Neuronal stem cell (in vitro differentiated cells): ENCODE measurements at regions not wholly inside any gene's neighbourhood (a gene's known extent, or its start where the extent isn't known, plus 50 kb on each side); places are given as distances from the start of the nearest gene placed in this dataset. TPM values are rescaled to one million over a fixed set of nuclear protein-coding genes. Genes with fewer than 3 reads are reported as not detected.

Source experiments
- DNase-seq: peaks from one replicate; pipeline ENCODE4 v3.0.0-alpha.2; 2013; ENCODE audit warnings: low spot score
- H2AFZ ChIP-seq: one replicate; pipeline ENCODE4 v1.6.1; 2013; ENCODE audit warnings: mild to moderate bottlenecking, low read length, inconsistent platforms
- H2AK5ac ChIP-seq: 2 replicates; pipeline ENCODE4 v1.6.1; 2013; ENCODE audit warnings: low read depth, mild to moderate bottlenecking, inconsistent platforms, low read length, moderate library complexity, mixed read lengths
- H2BK120ac ChIP-seq: 2 replicates; pipeline ENCODE4 v1.6.1; 2013; ENCODE audit warnings: low read depth, mild to moderate bottlenecking, inconsistent platforms, low read length, moderate library complexity, mixed read lengths
- H2BK12ac ChIP-seq: one replicate; pipeline ENCODE4 v1.6.1; 2013; ENCODE audit warnings: low read length, inconsistent platforms
- H2BK15ac ChIP-seq: 2 replicates; pipeline ENCODE4 v1.6.1; 2013; ENCODE audit warnings: mild to moderate bottlenecking, low read length, inconsistent platforms, mixed read lengths
- H2BK5ac ChIP-seq: one replicate; pipeline ENCODE4 v1.6.1; 2013; ENCODE audit warnings: inconsistent platforms, mild to moderate bottlenecking, low read length, moderate library complexity
- H3K14ac ChIP-seq: one replicate; pipeline ENCODE4 v1.6.1; 2013; ENCODE audit warnings: low read length, inconsistent platforms
- H3K18ac ChIP-seq: 2 replicates; pipeline ENCODE4 v1.6.1; 2013; ENCODE audit warnings: low read length, inconsistent platforms
- H3K23ac ChIP-seq: 2 replicates; pipeline ENCODE4 v1.6.1; 2013; ENCODE audit warnings: low read depth, mild to moderate bottlenecking, mixed read lengths, low read length, inconsistent platforms; ENCODE audit not compliant: poor library complexity
- H3K27ac ChIP-seq: replicated peaks from 3 replicates; pipeline ENCODE4 v1.5.1; 2013; ENCODE audit warnings: low read length, inconsistent platforms
- H3K27me3 ChIP-seq, 3 experiments: 2 replicates each; pipeline ENCODE4 v1.6.1; 2013; ENCODE audit warnings: low read length in 3 of 3, mild to moderate bottlenecking in 2 of 3, inconsistent platforms in 1 of 3, low read depth in 1 of 3, mixed read lengths in 1 of 3, moderate library complexity in 1 of 3; ENCODE audit not compliant: control insufficient read depth in 3 of 3, insufficient read depth in 3 of 3
- H3K36me3 ChIP-seq, 2 donors: replicated peaks in 1 of 2; 2 replicates each; pipeline ENCODE4 v1.6.1; 2013; ENCODE audit warnings: low read length in 2 of 2; ENCODE audit not compliant: control insufficient read depth in 2 of 2, insufficient read depth in 2 of 2
- H3K4ac ChIP-seq: 2 replicates; pipeline ENCODE4 v1.6.1; 2013; ENCODE audit warnings: inconsistent platforms, mild to moderate bottlenecking, low read length, moderate library complexity
- H3K4me1 ChIP-seq, 2 donors: 1 replicate in 1 of 2; 2 replicates in 1 of 2; pipeline ENCODE4 v1.6.1; 2013; ENCODE audit warnings: low read length in 2 of 2, low read depth in 1 of 2; ENCODE audit not compliant: control insufficient read depth in 2 of 2, insufficient read depth in 1 of 2
- H3K4me2 ChIP-seq: one replicate; pipeline ENCODE4 v1.6.1; 2013; ENCODE audit warnings: mild to moderate bottlenecking, low read length, inconsistent platforms; ENCODE audit not compliant: insufficient read depth, poor library complexity, severe bottlenecking
- H3K4me3 ChIP-seq, 2 donors: 2 replicates each; pipeline ENCODE4 v1.5.1; 2013; ENCODE audit warnings: low read length in 2 of 2, mild to moderate bottlenecking in 2 of 2, inconsistent platforms in 1 of 2, moderate library complexity in 1 of 2
- H3K79me1 ChIP-seq: one replicate; pipeline ENCODE4 v1.6.1; 2013; ENCODE audit warnings: low read depth, mild to moderate bottlenecking, inconsistent platforms, low read length, moderate library complexity
- H3K9ac ChIP-seq: one replicate; pipeline ENCODE4 v1.6.1; 2013; ENCODE audit warnings: mild to moderate bottlenecking, low read depth, low read length, inconsistent platforms; ENCODE audit not compliant: poor library complexity
- H3K9me3 ChIP-seq, 2 donors: replicated peaks in 1 of 2; 2 replicates each; pipeline versions ENCODE3 to v1.6.1; 2013; ENCODE audit warnings: low read length in 2 of 2, mild to moderate bottlenecking in 2 of 2, inconsistent platforms in 1 of 2, low read depth in 1 of 2, mixed read lengths in 1 of 2, moderate library complexity in 1 of 2; ENCODE audit not compliant: control insufficient read depth in 2 of 2, insufficient read depth in 1 of 2
- H4K8ac ChIP-seq: one replicate; pipeline ENCODE4 v1.6.1; 2013; ENCODE audit warnings: low read depth, mild to moderate bottlenecking, inconsistent platforms, low read length, moderate library complexity
- H4K91ac ChIP-seq: one replicate; pipeline ENCODE4 v1.6.1; 2013; ENCODE audit warnings: low read length, low read depth, mild to moderate bottlenecking, inconsistent platforms; ENCODE audit not compliant: poor library complexity
- WGBS, 2 donors: extraction: QIAGEN DNeasy Blood & Tissue Kit; methylation state at CpG; one replicate each; pipeline ENCODE4 v1.1.7; 2013; ENCODE audit warnings: missing lambda C conversion rate in 2 of 2, mixed read lengths in 1 of 2; ENCODE audit not compliant: insufficient read length in 2 of 2, insufficient replicate concordance in 1 of 2; ENCODE audit errors: extremely low coverage in 2 of 2; 5-methylcytosine and 5-hydroxymethylcytosine counted together
- small RNA-seq: library from polyadenylated mRNA; stranded (forward); fragments of <200 nt; extraction: miRNeasy Mini kit (QIAGEN cat#:217004); gene quantifications from one replicate; pipeline ENCODE3, GENCODE V24; 2013; ENCODE audit not compliant: insufficient read depth

DNA sequence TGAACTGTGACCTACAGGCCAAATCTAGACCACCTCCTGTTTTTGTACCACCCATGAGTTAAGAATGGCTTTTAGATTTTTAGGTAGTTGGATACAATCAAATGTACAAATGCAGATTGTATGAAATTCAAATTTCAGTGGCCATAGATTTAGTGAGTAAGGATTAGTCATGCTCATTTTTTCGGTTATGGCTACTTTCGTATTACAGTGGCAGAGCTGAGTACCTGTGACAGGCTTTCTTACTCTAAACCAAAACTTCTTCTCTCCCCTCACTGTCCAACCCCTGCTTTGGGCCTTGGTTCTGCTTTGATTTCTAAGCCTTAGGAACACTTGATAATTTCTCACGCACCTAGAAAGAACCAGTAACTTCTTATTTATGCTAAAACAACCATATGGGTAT is 82.1 kb downstream of the CDC42EP3 start:
- Histone ChIP-seq H3K79me1 (no peaks in the 10 kb centered on the region), H4K8ac (no peak overlapping the region), H3K4ac (no peak overlapping the region), H3K23ac (no peak overlapping the region), H4K91ac (no peak overlapping the region), H3K36me3 (no peaks in the 10 kb centered on the region), H2BK12ac (no peak overlapping the region), H3K18ac (no peak overlapping the region), H2BK120ac (no peak overlapping the region), H3K9me3 (no peaks in the 10 kb centered on the region), H3K27ac (no peak overlapping the region), H2BK15ac (no peak overlapping the region), H3K9ac (no peak overlapping the region), H3K4me2 (no peak overlapping the region), H2AK5ac (no peak overlapping the region), H3K14ac (no peak overlapping the region), H3K27me3 (no peaks in the 10 kb centered on the region), H2AFZ (no peak overlapping the region), H2BK5ac (no peak overlapping the region), H3K4me3 (no peak overlapping the region), H3K4me1 (peaks cover 6 to 7% of the 10 kb centered on the region in 2 donors)
- WGBS, 2 donors: no CpG with 5 or more reads among the region's 3 CpGs
- no peak for DNase-seq

DNA sequence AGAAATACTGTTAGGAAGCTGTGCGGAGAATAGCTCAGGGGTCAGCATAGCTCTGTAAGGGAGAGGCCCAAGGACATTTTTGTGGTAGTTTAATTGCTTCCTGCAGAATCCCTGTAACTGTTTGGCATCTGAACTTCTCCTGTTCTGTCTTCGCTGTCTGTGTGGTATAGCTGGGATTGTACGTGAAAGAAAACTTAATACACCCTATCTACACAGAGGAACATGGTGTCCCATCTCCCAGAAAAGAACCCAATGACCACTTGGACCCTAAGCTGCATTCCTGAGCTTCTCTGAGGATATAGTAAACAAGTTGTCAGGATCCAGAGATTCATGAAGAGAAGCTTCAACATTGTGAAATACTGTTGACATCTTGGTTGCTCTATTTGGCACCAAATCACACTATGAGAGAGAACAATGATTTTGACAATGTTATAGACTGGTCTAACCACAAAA is 81.3 kb downstream of the CDC42EP3 start:
- Histone ChIP-seq H3K14ac (no peak overlapping the region), H2AFZ (no peak overlapping the region), H2BK5ac (no peak overlapping the region), H3K36me3 (no peaks in the 10 kb centered on the region), H3K9ac (no peak overlapping the region), H2BK15ac (no peak overlapping the region), H4K91ac (no peak overlapping the region), H3K4ac (no peak overlapping the region), H3K23ac (no peak overlapping the region), H3K27ac (no peak overlapping the region), H2BK120ac (no peak overlapping the region), H3K4me3 (no peak overlapping the region), H2AK5ac (no peak overlapping the region), H3K79me1 (no peaks in the 10 kb centered on the region), H2BK12ac (no peak overlapping the region), H3K4me1 (peaks cover 6% of the 10 kb centered on the region in 2 donors), H3K9me3 (no peaks in the 10 kb centered on the region), H3K27me3 (no peaks in the 10 kb centered on the region), H3K18ac (no peak overlapping the region), H4K8ac (no peak overlapping the region), H3K4me2 (no peak overlapping the region)
- no peak for DNase-seq
- WGBS, 2 donors: no CpG with 5 or more reads among the region's 3 CpGs

Small RNA genes lying in the stretch of these regions (small RNA-seq; reads per million reads assigned to genes)
- gene RNU6-1116P: not detected
